H1 (cell line): ENCODE measurements at regions not wholly inside any gene's neighbourhood (a gene's known extent, or its start where the extent isn't known, plus 50 kb on each side); places are given as distances from the start of the nearest gene placed in this dataset.

Experiments used
- FOSL1 ChIP-seq: IDR thresholded peaks from 2 replicates; pipeline ENCODE4 v1.6.1; 2011; ENCODE audit warnings: mild to moderate bottlenecking, low read depth, low read length, moderate library complexity; ENCODE audit not compliant: insufficient read depth
- KDM1A ChIP-seq: fragments of 200-600, 300-600 bp; sonication (generic); IDR thresholded peaks from 2 replicates; pipeline ENCODE4 v1.7.1; 2016; ENCODE audit warnings: mild to moderate bottlenecking, low read length, borderline replicate concordance
- SP2 ChIP-seq: IDR thresholded peaks from 2 replicates; pipeline ENCODE4 v1.6.1; 2012; ENCODE audit warnings: mild to moderate bottlenecking, low read length, inconsistent platforms
- TBP ChIP-seq: IDR thresholded peaks from 2 replicates; pipeline ENCODE4 v1.6.1; 2011; ENCODE audit warnings: low read depth, low read length, improper control_type of control experiment
- TF ChIP-seq, protein P1 (sequence below): IDR thresholded peaks from 2 replicates; pipeline ENCODE4 v1.6.1; 2011; ENCODE audit warnings: low read depth, mild to moderate bottlenecking, low read length; ENCODE audit not compliant: insufficient read depth

DNA sequence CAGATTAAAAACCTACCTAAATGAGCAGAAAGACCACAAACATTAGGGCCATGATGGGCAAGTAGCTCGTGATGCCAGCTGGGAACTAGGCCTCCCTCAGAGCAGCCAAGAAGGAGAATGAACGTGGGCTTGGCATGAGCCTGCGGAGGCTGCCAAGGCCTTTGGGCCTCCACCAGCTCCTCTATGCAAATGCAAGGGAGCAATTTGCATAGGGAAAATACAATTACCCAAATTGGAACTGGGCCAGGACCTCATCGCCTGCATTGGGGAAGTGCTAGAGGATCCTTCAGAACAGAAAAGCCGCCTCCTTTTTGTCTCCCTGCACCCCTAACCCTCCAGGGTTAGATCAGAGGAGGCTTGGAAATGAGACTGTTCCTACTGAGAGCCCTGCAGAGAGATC lies 326.4 kb downstream of the SMAD2 start (continued):
- TF ChIP-seq SP2 (no peak), FOSL1 (no peak), TBP (no peak), KDM1A (no peak)
- TF ChIP-seq, protein P1, sequence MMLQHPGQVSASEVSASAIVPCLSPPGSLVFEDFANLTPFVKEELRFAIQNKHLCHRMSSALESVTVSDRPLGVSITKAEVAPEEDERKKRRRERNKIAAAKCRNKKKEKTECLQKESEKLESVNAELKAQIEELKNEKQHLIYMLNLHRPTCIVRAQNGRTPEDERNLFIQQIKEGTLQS = no peak
